ENCODE measurements at regions not wholly inside any gene's neighbourhood (a gene's known extent, or its start where the extent isn't known, plus 50 kb on each side); places are given as distances from the start of the nearest gene placed in this dataset.

GRCh38 chr13:87124785-87125074 lies 546.4 kb upstream of the SLITRK5 start:
- TF ChIP-seq CTCF (IDR thresholded peaks at IDR 0.05) (no peak), TCF7L2 (IDR thresholded peaks at IDR 0.05; ENCODE audit: low read depth, low read length) (no peak), SIN3A (IDR thresholded peaks at IDR 0.05; ENCODE audit: borderline replicate concordance, insufficient read depth, low read depth, low read length) (no peak), REST (IDR thresholded peaks at IDR 0.05; ENCODE audit: insufficient read depth in 1 of 2, low read depth in 2 of 2, low read length in 1 of 2) (no peak), POLR2AphosphoS5 (IDR thresholded peaks at IDR 0.05; ENCODE audit: low read depth, low read length) (no peak)
